Fibroblast of skin of abdomen (primary cell): ENCODE measurements at regions not wholly inside any gene's neighbourhood (a gene's known extent, or its start where the extent isn't known, plus 50 kb on each side); places are given as distances from the start of the nearest gene placed in this dataset.
A peak's percentile ranks its signal among the peaks of the same experiment; 100 is the strongest.
"Not testable (repeated sequence)": the region's sequence is repeated elsewhere in the genome, so short reads cannot be mapped to it uniquely, and the experiment has no call there.

Experiments
- DNase-seq: peaks from one replicate; pipeline ENCODE4 v3.0.0-alpha.2; 2013

DNA sequence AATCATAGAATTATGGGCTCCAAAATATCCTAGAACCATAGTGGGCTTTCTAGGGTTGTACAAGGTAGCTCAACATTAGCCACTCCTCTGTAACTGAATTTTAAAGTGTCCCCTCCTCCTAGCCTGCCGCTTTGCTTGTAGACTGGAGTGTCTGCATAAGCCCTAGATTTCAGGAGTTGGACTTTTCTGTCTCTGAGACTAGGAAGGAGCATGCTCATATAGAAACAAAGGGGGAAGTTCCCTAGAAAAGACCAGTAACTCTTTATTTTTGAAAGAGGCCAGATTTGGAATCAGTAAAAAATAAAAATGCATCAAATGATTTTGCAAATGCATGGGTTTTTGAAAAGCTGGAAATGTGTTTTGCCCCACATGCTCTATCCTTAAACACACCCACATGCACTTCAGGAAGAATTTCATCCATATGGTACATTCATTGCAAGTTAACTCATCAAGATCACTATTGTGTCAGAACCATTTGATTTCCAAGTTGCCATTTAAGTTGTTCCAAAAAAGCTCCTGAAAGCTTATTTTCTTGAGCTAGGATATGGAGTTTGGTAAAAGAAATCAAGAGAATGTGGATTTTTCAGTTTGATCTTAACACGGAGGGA is 121.0 kb upstream of the NR3C1 start:
- DNase-seq: peak; percentile 55

GRCh38 chr5:143521846-143522400 is 118.4 kb upstream of the NR3C1 start:
- no peak for DNase-seq

DNA sequence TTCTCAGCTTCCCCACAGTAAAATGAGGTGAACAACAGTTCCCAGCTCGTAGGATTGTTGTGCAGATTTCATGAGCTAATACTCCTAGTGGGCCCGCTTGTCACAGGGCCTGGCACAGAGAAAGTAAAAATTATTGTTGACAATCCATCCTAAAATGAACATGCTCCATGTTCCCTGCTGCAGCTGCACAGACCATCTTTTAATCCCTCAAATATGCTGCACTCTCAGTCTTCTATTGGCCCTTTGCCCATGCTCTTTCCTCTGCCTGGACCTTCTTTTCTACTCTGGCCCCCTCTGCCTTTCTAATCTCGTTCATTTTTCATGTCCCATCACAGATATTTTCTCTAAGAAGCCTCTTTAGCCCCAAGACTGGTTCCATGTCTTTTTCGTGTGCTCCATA is 117.7 kb upstream of the NR3C1 start:
- no peak for DNase-seq

DNA sequence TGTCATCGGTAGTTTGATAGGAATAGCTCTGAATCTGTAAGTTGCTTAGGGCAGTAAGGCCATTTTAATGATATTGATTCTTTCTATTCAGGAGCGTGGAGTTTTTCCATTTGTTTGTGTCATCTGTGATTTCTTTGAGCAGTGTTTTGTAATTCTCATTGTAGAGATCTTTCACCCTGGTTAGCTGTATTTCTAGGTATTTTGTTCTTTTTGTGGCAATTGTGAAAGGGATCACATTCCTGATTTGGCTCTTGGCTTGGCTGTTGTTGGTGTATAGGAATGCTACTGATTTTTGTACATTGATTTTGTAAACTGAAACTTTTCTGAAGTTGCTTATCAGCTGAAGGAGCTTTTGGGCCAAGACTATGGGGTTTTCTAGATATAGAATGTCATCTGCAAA is 115.7 kb upstream of the NR3C1 start:
- not testable (repeated sequence) for DNase-seq

DNA sequence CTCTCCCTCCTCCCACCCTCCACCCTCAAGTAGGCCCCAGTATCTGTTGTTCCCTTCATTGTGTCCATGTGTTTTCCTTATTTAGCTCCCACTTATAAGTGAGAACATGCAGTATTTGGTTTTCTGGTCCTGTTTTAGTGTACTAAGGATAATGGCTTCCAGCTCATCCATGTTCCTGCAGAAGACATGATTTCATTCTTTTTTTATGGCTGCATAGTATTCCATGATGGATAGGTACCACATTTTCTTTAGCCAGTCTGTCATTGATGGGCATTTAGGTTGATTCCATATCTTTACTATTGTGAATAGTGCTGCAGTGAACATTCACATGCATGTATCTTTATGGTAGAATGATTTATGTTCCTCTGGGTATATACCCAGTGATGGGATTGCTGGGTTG is 114.3 kb upstream of the NR3C1 start:
- not testable (repeated sequence) for DNase-seq

DNA sequence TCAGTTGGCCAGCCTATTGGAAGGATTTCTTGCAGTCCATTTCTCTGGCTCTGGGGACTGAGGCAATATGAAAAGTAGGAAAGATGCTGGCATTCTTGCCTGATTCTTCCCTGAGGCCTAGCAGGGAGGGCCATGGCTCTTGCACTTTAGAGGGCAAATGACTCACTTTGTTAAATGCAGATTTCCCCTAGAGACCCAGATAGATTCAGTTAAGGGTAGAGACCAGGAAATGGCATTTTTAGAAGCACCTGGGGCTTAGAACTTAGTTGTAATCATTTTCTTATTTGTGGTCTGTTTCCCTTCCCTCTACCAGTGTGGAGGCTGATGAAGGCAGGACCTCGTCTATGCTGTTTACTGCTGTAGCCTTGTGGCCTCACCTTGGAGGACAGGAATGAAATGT is 112.8 kb upstream of the NR3C1 start:
- DNase-seq: no peak

- DNase-seq: peak; percentile 71
Measured at GRCh38 chr5:143515829-143516228, 112.3 kb upstream of the NR3C1 start.

DNA sequence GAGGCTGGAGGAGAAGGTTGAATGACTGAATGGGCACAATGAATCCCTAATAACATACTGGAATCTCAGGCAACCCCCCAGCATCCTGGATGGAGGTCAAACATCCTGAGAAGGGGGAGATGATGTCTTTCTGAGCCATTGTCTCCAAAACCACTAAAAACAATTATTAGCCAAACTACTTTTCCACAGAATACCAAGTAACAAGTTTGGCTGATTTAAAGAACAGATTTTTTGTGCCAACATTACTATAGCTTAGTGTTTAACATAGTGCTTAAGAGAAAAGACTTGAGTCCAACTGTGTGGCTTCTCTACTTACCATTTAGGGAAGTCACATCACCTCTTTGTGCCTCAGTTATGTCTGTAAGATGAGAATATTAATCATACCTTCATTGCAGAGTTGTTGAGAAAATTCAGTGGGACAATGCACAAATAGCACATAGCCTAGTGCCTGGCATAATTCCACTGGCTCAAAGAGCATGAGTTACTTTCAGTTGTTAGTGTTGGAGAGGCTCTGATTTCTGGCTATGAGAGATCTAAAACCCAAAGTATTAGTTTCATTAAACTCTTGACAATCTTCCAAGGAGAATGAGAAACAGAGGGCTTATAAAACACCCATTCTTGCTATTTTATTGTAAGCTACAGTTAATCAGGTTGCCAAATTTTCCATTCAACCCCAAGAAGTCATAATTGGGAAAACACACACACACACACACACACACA is 111.3 kb upstream of the NR3C1 start:
- DNase-seq: peak; percentile 77

- no peak for DNase-seq
Measured at GRCh38 chr5:143513720-143514119, 110.2 kb upstream of the NR3C1 start.

- DNase-seq: no peak
Measured at GRCh38 chr5:143511736-143512135, 108.2 kb upstream of the NR3C1 start.

DNA sequence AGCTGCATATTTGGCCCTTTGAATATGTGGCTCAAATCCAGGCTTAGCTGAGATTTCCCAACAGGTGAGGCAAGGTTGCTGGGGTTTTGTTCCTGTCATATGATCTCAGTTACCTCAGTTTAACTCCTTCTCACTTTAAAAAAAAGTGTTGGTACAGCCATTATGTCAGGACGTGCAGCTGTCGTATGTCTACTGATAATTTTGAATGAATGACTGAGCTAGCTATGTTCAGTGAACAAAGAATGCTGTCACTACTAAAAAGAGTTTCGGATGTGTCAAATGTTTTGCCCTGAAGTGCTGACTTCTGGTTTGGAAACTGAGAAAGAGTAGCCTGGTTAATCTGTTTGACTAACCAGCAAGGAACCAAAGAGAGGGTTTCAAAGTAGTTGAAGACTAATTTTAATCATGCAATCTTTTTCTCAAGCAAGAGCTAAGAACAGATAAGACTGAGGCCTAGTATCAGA is 106.3 kb upstream of the NR3C1 start:
- no peak for DNase-seq

GRCh38 chr5:143506836-143507552 is 103.5 kb upstream of the NR3C1 start:
- peak; percentile 95 for DNase-seq

- DNase-seq: no peak
Measured at GRCh38 chr5:143505934-143506333, 102.4 kb upstream of the NR3C1 start.

- no peak for DNase-seq
Measured at GRCh38 chr5:143505354-143505753, 101.9 kb upstream of the NR3C1 start.

GRCh38 chr5:143501310-143502044 is 98.0 kb upstream of the NR3C1 start:
- DNase-seq: peak; percentile 74

DNA sequence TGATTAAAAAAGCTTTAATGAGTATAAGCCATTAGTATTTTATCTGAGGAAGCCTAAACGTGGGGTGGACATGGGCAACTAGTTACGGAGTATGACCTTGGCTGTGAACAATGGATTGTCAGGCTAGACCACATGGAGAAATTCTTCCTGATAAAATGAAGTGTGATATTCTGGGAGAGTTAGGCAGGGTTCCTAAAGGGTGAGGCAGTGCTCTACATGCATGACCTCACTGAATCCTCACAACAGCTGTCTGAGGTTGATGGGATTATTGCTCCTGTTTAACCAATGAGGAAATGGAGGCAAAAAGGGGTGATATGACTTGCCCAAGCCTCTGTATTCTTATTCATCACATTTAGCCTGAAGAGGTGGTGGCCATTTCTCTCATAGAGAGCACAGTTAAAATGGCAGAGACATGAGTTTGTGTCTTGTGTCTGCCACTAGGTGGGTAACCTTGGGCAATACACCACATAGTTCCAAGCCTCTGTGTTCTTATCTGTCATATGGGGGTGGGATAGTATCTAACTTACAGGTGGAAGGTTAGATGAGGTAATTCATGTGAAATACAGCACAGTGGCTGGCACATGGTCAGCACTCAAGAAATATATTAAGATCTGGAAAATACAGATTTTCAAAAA is 96.1 kb upstream of the NR3C1 start:
- DNase-seq: no peak

GRCh38 chr5:143498821-143499220 is 95.3 kb upstream of the NR3C1 start:
- DNase-seq: no peak

DNA sequence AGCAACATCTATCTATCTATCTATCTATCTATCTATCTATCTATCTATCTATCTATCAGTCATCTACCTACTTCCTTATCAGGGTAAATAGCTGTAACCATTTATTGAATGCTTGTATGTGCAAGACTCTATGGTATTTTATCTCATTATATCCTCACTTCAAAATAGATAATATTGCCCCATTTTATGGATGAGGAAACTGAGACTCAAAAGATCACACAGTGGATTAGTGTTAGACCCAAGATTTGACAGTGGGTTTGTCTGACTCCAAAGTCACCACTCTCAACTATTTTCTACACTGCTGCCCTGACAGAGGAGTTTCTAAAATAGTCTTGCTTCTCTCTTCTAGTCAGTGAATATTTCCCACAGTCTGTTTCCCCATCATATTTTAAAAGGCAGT is 94.3 kb upstream of the NR3C1 start:
- DNase-seq: no peak

- DNase-seq: peak; percentile 73
Measured at GRCh38 chr5:143496943-143497342, 93.5 kb upstream of the NR3C1 start.

GRCh38 chr5:143495821-143496275 is 92.4 kb upstream of the NR3C1 start:
- DNase-seq: peak; percentile 80

DNA sequence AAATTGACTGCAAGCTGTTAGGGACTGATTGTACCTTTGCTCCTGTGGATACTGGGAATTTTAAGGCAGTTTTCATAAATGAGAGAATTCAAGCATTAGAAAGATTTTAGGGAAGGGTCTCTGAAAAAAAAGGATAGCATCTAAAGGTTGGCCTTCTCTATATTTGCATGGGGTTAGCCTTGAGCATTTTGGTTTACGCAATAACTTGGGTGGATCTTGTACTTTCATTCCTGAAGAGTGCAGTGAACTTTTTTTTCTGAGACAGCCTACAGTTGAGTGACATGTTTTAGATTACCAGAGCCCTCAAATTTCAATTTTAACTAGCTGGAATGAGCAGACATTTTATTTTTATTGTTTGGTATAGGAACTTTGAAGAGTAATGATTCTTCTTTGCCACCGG is 91.6 kb upstream of the NR3C1 start:
- DNase-seq: peak; percentile 62

GRCh38 chr5:143494595-143494994 is 91.1 kb upstream of the NR3C1 start:
- no peak for DNase-seq
